ENCODE measurements at regions not wholly inside any gene's neighbourhood (a gene's known extent, or its start where the extent isn't known, plus 50 kb on each side); places are given as distances from the start of the nearest gene placed in this dataset.

DNA sequence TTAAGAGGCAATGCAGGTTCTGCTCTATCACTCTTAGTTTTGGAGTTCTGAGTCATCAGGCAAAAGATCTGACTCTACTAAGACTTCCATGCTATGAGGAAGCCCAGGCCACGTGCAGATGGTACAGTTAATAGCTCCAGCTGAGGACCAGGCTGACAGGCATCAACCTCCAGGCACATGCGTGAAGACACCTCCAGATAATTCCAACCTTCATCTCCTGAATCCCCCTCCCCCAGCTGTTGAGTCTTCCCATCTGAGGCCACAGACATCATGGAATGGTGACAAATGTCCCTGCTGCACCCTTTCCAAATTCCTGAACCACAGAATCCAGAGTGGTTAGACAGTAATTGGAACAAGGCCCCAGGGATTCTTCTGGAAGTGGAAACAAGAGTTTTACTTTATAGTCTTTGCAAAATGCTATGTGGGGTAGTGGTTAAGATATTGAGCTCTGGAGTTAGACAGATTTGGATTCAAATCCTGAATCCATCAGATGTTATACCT lies 183.8 kb downstream of the KLF5 start:
- DNase-seq, result no peak
- H3K36me3 ChIP-seq, result no peaks in the 10 kb centered on the region
- H3K27me3 ChIP-seq, result no peaks in the 10 kb centered on the region
- no peaks in the 10 kb centered on the region for H3K9me3 ChIP-seq
- no peak overlapping the region for H3K9ac ChIP-seq (ENCODE audit: low read depth in 2 of 2, low read length in 2 of 2)
- H3K4me3 ChIP-seq, result no peak overlapping the region
- no peak overlapping the region for H3K27ac ChIP-seq
- TF ChIP-seq, protein P1, sequence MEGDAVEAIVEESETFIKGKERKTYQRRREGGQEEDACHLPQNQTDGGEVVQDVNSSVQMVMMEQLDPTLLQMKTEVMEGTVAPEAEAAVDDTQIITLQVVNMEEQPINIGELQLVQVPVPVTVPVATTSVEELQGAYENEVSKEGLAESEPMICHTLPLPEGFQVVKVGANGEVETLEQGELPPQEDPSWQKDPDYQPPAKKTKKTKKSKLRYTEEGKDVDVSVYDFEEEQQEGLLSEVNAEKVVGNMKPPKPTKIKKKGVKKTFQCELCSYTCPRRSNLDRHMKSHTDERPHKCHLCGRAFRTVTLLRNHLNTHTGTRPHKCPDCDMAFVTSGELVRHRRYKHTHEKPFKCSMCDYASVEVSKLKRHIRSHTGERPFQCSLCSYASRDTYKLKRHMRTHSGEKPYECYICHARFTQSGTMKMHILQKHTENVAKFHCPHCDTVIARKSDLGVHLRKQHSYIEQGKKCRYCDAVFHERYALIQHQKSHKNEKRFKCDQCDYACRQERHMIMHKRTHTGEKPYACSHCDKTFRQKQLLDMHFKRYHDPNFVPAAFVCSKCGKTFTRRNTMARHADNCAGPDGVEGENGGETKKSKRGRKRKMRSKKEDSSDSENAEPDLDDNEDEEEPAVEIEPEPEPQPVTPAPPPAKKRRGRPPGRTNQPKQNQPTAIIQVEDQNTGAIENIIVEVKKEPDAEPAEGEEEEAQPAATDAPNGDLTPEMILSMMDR (IDR thresholded peaks at IDR 0.05), result no peak
- no peaks in the 10 kb centered on the region for H3K4me1 ChIP-seq
- intact Hi-C loops (cut with DNase I), result no loop called here

DNA sequence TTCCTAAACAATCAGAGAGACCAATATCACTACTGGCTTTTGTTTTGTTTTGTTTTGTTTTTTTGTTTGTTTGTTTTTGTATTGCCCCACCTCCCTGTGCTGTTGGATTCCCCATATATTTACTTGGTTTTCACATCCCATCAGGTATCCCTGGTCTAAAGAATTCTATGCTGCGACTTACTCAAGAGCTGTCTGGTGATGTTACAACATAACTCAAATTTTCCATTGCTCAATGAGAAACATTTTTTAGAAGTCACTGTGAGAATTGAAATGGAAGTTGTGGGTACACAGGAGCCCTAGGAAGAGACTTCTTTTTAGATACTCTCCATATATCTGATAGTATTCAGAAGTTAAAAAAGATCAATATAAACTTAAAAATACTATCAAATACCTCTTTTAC lies 181.4 kb downstream of the KLF5 start:
- H3K9ac ChIP-seq (ENCODE audit: low read depth in 2 of 2, low read length in 2 of 2), result no peak overlapping the region
- H3K36me3 ChIP-seq, result no peaks in the 10 kb centered on the region
- no peaks in the 10 kb centered on the region for H3K27me3 ChIP-seq
- intact Hi-C loops (cut with DNase I), result no loop called here
- DNase-seq, result no peak
- H3K4me3 ChIP-seq, result no peak overlapping the region
- no peaks in the 10 kb centered on the region for H3K9me3 ChIP-seq
- no peaks in the 10 kb centered on the region for H3K4me1 ChIP-seq
- TF ChIP-seq, protein P1 (IDR thresholded peaks at IDR 0.05), result no peak
- no peak overlapping the region for H3K27ac ChIP-seq

DNA sequence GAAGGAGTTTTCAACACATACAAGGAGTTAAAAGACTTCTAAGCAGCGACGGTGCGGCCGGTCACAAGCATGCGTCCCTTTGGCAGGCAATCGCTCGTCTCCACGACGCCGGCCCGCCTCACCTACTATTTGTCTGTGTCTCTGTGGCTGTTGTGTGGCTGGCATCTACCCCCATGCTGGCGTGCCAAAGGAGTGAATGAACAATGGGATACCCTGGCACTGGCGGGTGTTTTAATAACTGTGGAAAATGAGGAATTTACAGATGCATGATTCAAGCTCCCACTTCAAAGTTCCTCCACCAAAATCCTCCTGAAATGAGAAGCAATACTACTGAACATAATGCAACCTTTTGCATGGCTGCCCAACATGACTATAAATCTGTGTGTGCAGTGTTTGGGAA lies 176.6 kb downstream of the KLF5 start:
- no peak overlapping the region for H3K27ac ChIP-seq
- no peak for DNase-seq
- TF ChIP-seq, protein P1 (IDR thresholded peaks at IDR 0.05), result no peak
- no peak overlapping the region for H3K9ac ChIP-seq (ENCODE audit: low read depth in 2 of 2, low read length in 2 of 2)
- H3K36me3 ChIP-seq, result no peaks in the 10 kb centered on the region
- no peak overlapping the region for H3K4me3 ChIP-seq
- intact Hi-C loops (cut with DNase I), result no loop called here
- H3K27me3 ChIP-seq, result no peaks in the 10 kb centered on the region
- H3K4me1 ChIP-seq, result no peaks in the 10 kb centered on the region
- no peaks in the 10 kb centered on the region for H3K9me3 ChIP-seq

DNA sequence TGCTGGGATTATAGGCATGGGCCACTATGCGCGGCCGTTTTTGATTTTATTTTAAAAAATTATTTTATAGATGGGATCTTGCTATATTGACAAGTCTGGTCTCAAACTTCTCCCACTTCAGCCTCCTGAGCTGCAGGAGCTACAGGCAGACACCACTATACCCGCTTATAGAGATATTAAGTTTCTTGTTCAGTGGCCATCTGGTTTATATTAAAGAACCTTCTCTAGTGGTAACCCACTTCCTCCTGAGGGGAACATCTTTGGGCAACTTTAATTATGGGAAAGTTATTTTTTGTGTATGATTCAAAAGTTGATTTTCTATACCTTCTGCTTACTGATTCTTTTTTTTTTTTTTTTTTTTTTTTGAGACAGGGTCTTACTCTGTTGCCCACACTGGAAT lies 172.7 kb downstream of the KLF5 start:
- no peak overlapping the region for H3K4me3 ChIP-seq

DNA sequence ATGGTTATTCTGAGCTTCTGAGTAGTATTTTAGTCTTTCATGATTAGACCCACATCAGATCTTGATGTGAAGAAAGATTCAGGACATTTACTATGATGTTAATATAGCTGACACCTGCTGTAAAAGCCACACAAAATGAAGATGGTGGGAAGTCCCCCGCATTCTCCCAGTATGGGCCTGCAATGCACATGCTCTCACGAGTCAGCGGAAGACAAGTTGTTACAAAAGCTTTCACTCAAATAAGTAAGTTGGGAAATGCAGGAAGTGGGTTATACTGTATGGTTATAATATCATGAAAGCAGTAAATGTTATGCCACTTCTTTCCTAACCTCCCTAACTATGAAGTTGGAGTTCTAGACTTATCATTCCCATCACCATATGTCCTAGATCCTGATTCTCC lies 171.9 kb downstream of the KLF5 start:
- H3K27ac ChIP-seq, result no peak overlapping the region
- H3K4me3 ChIP-seq, result no peak overlapping the region
- H3K9me3 ChIP-seq, result no peaks in the 10 kb centered on the region
- TF ChIP-seq, protein P1 (IDR thresholded peaks at IDR 0.05), result no peak
- no peak for DNase-seq
- no peaks in the 10 kb centered on the region for H3K4me1 ChIP-seq
- no peaks in the 10 kb centered on the region for H3K36me3 ChIP-seq
- no peak overlapping the region for H3K9ac ChIP-seq (ENCODE audit: low read depth in 2 of 2, low read length in 2 of 2)
- intact Hi-C loops (cut with DNase I), result no loop called here
- no peaks in the 10 kb centered on the region for H3K27me3 ChIP-seq

More for the DNA sequence above, 172.7 kb downstream of the KLF5 start:
- no peaks in the 10 kb centered on the region for H3K36me3 ChIP-seq
- DNase-seq, result no peak
- no peaks in the 10 kb centered on the region for H3K4me1 ChIP-seq
- H3K9me3 ChIP-seq, result no peaks in the 10 kb centered on the region
- H3K27ac ChIP-seq, result no peak overlapping the region
- H3K27me3 ChIP-seq, result no peaks in the 10 kb centered on the region
- no peak overlapping the region for H3K9ac ChIP-seq (ENCODE audit: low read depth in 2 of 2, low read length in 2 of 2)
- TF ChIP-seq, protein P1 (IDR thresholded peaks at IDR 0.05), result no peak
- intact Hi-C loops (cut with DNase I), result no loop called here

- Histone ChIP-seq H3K4me3 (no peak overlapping the region), H3K9me3 (no peaks in the 10 kb centered on the region), H3K4me1 (no peaks in the 10 kb centered on the region), H3K27me3 (no peaks in the 10 kb centered on the region), H3K9ac (ENCODE audit: low read depth in 2 of 2, low read length in 2 of 2) (no peak overlapping the region), H3K36me3 (no peaks in the 10 kb centered on the region), H3K27ac (no peak overlapping the region)
- DNase-seq, result no peak
- TF ChIP-seq, protein P1 (IDR thresholded peaks at IDR 0.05), result no peak
- intact Hi-C loops (cut with DNase I), result no loop called here
Measured at GRCh38 chr13:73228546-73228945, 169.7 kb downstream of the KLF5 start.

All from colonic mucosa (tissue), 4 donors.